HUES48 (cell line): ENCODE measurements at regions not wholly inside any gene's neighbourhood (a gene's known extent, or its start where the extent isn't known, plus 50 kb on each side); places are given as distances from the start of the nearest gene placed in this dataset.
"Not testable (repeated sequence)": the region's sequence is repeated elsewhere in the genome, so short reads cannot be mapped to it uniquely, and the experiment has no call there.

Experiments
- H3K27ac ChIP-seq: one replicate; pipeline ENCODE4 v1.7.0; 2013; ENCODE audit warnings: low read depth, low read length, inconsistent platforms
- H3K27me3 ChIP-seq: 2 replicates; pipeline ENCODE4 v1.6.1; 2013; ENCODE audit warnings: mild to moderate bottlenecking, low read length; ENCODE audit not compliant: control insufficient read depth, insufficient read depth
- H3K36me3 ChIP-seq: 2 replicates; pipeline ENCODE4 v1.6.1; 2013; ENCODE audit warnings: low read length; ENCODE audit not compliant: control insufficient read depth, insufficient read depth
- H3K4me1 ChIP-seq: 2 replicates; pipeline ENCODE4 v1.6.1; 2013; ENCODE audit warnings: mild to moderate bottlenecking, low read length; ENCODE audit not compliant: control insufficient read depth, insufficient read depth
- H3K4me3 ChIP-seq: 2 replicates; pipeline ENCODE4 v1.5.1; 2013; ENCODE audit warnings: mild to moderate bottlenecking, low read depth, low read length
- H3K9ac ChIP-seq: 2 replicates; pipeline ENCODE4 v1.6.1; 2013; ENCODE audit warnings: mild to moderate bottlenecking, low read depth, low read length, moderate library complexity
- H3K9me3 ChIP-seq: 2 replicates; pipeline ENCODE4 v1.6.1; 2013; ENCODE audit warnings: low read length; ENCODE audit not compliant: control insufficient read depth, insufficient read depth

- Histone ChIP-seq H3K36me3 (no peaks in the 10 kb centered on the region), H3K9me3 (no peaks in the 10 kb centered on the region), H3K27ac (no peak overlapping the region)
Observed at GRCh38 chr9:85108746-85109145, 439.2 kb downstream of the NTRK2 start.

GRCh38 chr9:85108229-85108628, 438.7 kb downstream of the NTRK2 start:
- Histone ChIP-seq H3K36me3 (no peaks in the 10 kb centered on the region), H3K27ac (no peak overlapping the region), H3K4me1 (no peaks in the 10 kb centered on the region), H3K4me3 (no peak overlapping the region), H3K9ac (no peak overlapping the region), H3K9me3 (no peaks in the 10 kb centered on the region), H3K27me3 (no peaks in the 10 kb centered on the region)

More at GRCh38 chr9:85108746-85109145, 439.2 kb downstream of the NTRK2 start:
- H3K4me1 ChIP-seq = no peaks in the 10 kb centered on the region
- H3K27me3 ChIP-seq = no peaks in the 10 kb centered on the region
- no peak overlapping the region for H3K4me3 ChIP-seq
- no peak overlapping the region for H3K9ac ChIP-seq

GRCh38 chr9:85089188-85089969, 419.9 kb downstream of the NTRK2 start:
- Histone ChIP-seq H3K36me3 (no peaks in the 10 kb centered on the region), H3K4me1 (no peaks in the 10 kb centered on the region), H3K9ac (no peak overlapping the region), H3K9me3 (no peaks in the 10 kb centered on the region), H3K27ac (no peak overlapping the region), H3K27me3 (no peaks in the 10 kb centered on the region), H3K4me3 (no peak overlapping the region)

- no peak overlapping the region for H3K9ac ChIP-seq
- H3K9me3 ChIP-seq = no peaks in the 10 kb centered on the region
- H3K27me3 ChIP-seq = peaks cover 12% of the 10 kb centered on the region
- no peaks in the 10 kb centered on the region; the same call in 1 of the 2 replicates for H3K4me1 ChIP-seq
- H3K27ac ChIP-seq = no peak overlapping the region
- no peak overlapping the region for H3K4me3 ChIP-seq
- no peaks in the 10 kb centered on the region for H3K36me3 ChIP-seq
Observed at GRCh38 chr9:85081963-85082362, 412.4 kb downstream of the NTRK2 start.

DNA sequence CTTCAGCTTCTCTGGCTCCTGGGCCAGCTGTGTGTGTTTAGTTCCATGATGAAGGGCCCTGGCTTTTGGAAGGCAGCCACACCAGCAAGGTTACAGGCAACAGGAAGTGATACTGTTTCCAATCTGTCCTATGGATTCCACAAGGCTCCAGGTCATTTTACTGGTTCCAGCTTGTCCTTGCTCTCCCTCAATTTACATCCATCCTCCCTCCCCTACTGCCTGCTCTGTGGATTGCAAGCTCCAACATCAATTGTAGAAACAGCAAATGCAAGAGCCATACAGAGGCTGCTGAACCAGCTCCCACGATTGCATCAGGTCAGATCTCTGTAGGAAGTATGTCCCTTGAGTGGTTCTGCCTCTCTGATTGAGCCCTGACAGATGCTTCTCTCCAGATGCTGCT, 409.8 kb downstream of the NTRK2 start:
- no peak overlapping the region for H3K9ac ChIP-seq
- H3K27ac ChIP-seq = no peak overlapping the region
- H3K36me3 ChIP-seq = no peaks in the 10 kb centered on the region

GRCh38 chr9:85077944-85078343, 408.4 kb downstream of the NTRK2 start:
- Histone ChIP-seq H3K4me1 (no peaks in the 10 kb centered on the region; the same call in 1 of the 2 replicates), H3K9me3 (no peaks in the 10 kb centered on the region), H3K36me3 (no peaks in the 10 kb centered on the region), H3K9ac (no peak overlapping the region), H3K4me3 (no peak overlapping the region), H3K27me3 (peaks cover 12% of the 10 kb centered on the region), H3K27ac (no peak overlapping the region)

More for the DNA sequence above, 409.8 kb downstream of the NTRK2 start:
- Histone ChIP-seq H3K27me3 (peaks cover 12% of the 10 kb centered on the region), H3K9me3 (no peaks in the 10 kb centered on the region), H3K4me3 (no peak overlapping the region), H3K4me1 (no peaks in the 10 kb centered on the region; the same call in 1 of the 2 replicates)

GRCh38 chr9:85077146-85077545, 407.6 kb downstream of the NTRK2 start:
- not testable (repeated sequence) for H3K27ac ChIP-seq, H3K9me3 ChIP-seq, H3K9ac ChIP-seq, H3K4me1 ChIP-seq, H3K36me3 ChIP-seq
- Histone ChIP-seq H3K27me3 (peaks cover 12% of the 10 kb centered on the region), H3K4me3 (peak overlapping the region; percentile 58)
